ENCODE measurements at regions not wholly inside any gene's neighbourhood (a gene's known extent, or its start where the extent isn't known, plus 50 kb on each side); places are given as distances from the start of the nearest gene placed in this dataset.
A peak's percentile ranks its signal among the peaks of the same experiment; 100 is the strongest.

DNA sequence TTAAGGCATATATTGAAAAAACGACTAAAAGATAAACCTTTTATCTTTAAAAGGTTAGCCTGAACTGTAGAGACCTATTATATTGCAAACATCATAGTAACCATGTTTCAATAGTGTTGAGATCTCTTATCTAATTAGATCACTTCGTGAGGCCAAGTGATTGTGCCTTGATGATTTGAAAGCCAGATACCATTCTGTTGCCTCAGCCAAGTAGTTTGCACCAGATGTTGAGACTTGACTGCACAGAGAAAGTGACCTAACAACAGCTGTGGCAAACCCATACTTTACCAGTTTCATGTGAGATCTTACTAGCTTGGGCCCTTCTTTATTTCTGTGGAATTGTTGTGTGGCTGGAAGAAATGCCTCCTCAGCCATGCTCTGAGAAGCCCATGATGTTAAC lies 717.3 kb downstream of the KCNJ2 start:
- Mint-ChIP-seq H3K27ac (no peak overlapping the region), H3K36me3 (no peaks in the 10 kb centered on the region), H3K9me3 (peaks cover 3 to 10% (median 7%) of the 10 kb centered on the region in 3 donors), H3K4me3 (no peak overlapping the region), H3K27me3 (no peaks in the 10 kb centered on the region), H3K4me1 (no peaks in the 10 kb centered on the region)

DNA sequence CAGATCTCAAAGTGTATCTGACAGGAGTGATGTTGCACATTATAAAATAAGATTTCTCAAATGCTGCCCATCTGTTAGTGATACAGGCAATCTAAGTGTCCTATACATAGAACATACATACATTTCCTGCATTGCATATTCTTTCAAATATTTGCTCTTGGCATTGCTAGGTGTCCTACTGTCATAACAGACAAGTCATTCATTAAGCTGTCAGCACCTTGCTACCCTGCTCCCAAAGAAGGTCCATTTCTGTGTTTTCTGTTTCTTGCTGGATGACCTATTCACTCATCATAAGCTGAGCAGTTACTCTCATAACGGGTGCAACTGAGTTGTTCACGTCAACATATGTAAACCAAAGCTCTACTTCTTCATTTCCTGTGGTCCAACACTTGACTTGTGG lies 719.0 kb downstream of the KCNJ2 start:
- no peaks in the 10 kb centered on the region for H3K36me3 Mint-ChIP-seq
- peaks cover 3 to 4% (median 3%) of the 10 kb centered on the region in 3 donors for H3K9me3 Mint-ChIP-seq
- no peaks in the 10 kb centered on the region for H3K27me3 Mint-ChIP-seq
- H3K27ac Mint-ChIP-seq, result no peak overlapping the region
- H3K4me3 Mint-ChIP-seq, result no peak overlapping the region
- no peaks in the 10 kb centered on the region for H3K4me1 Mint-ChIP-seq

- no peak overlapping the region for H3K4me3 Mint-ChIP-seq
- H3K27me3 Mint-ChIP-seq, result no peaks in the 10 kb centered on the region
- no peaks in the 10 kb centered on the region for H3K36me3 Mint-ChIP-seq
- no peaks in the 10 kb centered on the region for H3K4me1 Mint-ChIP-seq
- H3K27ac Mint-ChIP-seq, result no peak overlapping the region
- H3K9me3 Mint-ChIP-seq, result peaks cover 0 to 6% (median 4%) of the 10 kb centered on the region in 3 donors
Measured at GRCh38 chr17:70891306-70891705, 722.0 kb downstream of the KCNJ2 start.

DNA sequence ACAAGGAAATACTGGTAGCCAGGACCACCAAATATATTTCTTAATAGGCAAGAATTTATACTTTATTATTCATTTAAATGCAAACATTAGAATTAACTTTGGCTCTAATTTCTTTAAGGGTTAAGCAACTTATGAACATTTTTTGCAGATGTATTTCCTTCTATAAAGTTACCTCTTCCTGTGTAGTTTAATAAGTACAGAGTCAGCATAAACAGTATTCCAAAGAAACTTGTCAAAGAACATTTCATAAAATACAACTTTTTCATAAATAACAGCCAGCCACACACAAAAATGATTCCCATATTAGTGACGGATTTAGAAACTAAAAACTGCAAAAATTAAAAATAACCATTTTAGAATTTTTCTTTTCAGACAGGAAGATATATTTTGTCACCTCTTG lies 723.2 kb downstream of the KCNJ2 start:
- Mint-ChIP-seq H3K27ac (no peak overlapping the region), H3K4me3 (no peak overlapping the region)

DNA sequence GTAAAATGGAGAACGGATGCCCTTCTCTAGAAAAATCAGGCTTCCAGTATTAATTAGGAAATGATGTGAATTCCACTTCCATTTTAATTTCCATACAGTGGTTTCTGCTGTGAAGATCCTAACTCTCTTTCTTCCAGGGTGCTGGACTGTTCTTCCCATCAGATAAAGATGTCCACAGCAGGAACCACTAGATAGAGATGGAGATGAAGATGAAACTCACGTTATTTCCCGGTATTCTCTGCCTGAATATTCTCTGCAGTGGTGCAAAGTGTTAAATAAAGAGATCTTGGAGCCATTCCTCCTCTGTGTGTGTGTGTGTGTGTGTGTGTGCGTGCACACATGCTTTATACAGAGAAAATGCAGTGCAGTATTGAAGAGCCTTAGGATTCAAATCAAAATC lies 727.5 kb downstream of the KCNJ2 start:
- Mint-ChIP-seq H3K27ac (no peak overlapping the region), H3K4me3 (no peak overlapping the region), H3K4me1 (no peaks in the 10 kb centered on the region), H3K36me3 (no peaks in the 10 kb centered on the region), H3K9me3 (peaks cover 6 to 19% (median 7%) of the 10 kb centered on the region in 3 donors), H3K27me3 (no peaks in the 10 kb centered on the region)

More for the DNA sequence above, 723.2 kb downstream of the KCNJ2 start:
- no peaks in the 10 kb centered on the region for H3K27me3 Mint-ChIP-seq
- no peaks in the 10 kb centered on the region for H3K4me1 Mint-ChIP-seq
- H3K9me3 Mint-ChIP-seq, result peaks cover 2 to 6% (median 4%) of the 10 kb centered on the region in 3 donors
- H3K36me3 Mint-ChIP-seq, result no peaks in the 10 kb centered on the region

DNA sequence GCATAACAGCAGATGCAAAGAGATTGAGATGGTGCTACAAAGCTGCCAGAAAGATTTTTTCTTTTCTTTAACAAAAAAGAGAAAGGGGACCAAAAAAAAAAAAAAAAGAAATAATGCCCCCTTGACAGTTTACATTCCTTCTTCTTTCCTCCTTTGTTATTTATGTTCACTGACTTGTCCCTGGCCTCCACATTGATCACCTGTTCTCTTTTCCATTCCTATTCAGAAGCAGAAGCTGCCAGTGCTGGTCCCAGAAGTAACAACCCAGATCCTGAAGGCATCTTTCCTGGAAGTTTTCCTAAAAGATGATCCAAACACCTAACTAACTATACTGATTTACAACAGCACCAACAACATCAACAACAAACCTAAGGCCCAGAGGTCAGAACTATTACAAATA lies 728.1 kb downstream of the KCNJ2 start:
- Mint-ChIP-seq H3K36me3 (no peaks in the 10 kb centered on the region), H3K4me3 (no peak overlapping the region), H3K27me3 (no peaks in the 10 kb centered on the region), H3K27ac (no peak overlapping the region), H3K4me1 (no peaks in the 10 kb centered on the region), H3K9me3 (peaks cover 6 to 22% (median 7%) of the 10 kb centered on the region in 3 donors)

DNA sequence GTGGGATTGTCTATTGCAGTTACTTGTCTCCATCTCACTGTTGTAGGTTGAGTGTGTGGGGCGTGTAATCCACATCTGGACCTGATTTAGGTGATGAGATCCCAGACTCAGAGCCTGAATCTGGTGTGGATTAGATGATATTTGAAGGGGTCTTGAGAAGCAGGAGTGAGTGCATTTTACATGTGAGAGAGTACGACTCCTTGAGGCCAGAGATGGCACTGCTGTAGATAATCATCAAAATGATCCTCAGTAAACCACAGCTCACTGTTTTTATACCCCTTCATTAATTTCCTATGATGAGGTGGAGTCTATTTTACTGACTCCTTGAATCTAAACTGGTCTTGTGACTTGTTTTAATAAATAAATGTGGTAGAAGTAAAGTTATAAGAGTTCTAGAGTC lies 732.5 kb downstream of the KCNJ2 start:
- no peaks in the 10 kb centered on the region for H3K36me3 Mint-ChIP-seq
- H3K27ac Mint-ChIP-seq, result no peak overlapping the region
- H3K9me3 Mint-ChIP-seq, result peaks cover 6 to 26% (median 7%) of the 10 kb centered on the region in 3 donors
- no peak overlapping the region for H3K4me3 Mint-ChIP-seq
- no peaks in the 10 kb centered on the region for H3K4me1 Mint-ChIP-seq
- H3K27me3 Mint-ChIP-seq, result no peaks in the 10 kb centered on the region

- H3K27me3 Mint-ChIP-seq, result no peaks in the 10 kb centered on the region
- no peaks in the 10 kb centered on the region for H3K36me3 Mint-ChIP-seq
- H3K9me3 Mint-ChIP-seq, result peaks cover 1 to 21% (median 7%) of the 10 kb centered on the region in 3 donors
- no peak overlapping the region for H3K4me3 Mint-ChIP-seq
- H3K27ac Mint-ChIP-seq, result no peak overlapping the region
- H3K4me1 Mint-ChIP-seq, result no peaks in the 10 kb centered on the region
Measured at GRCh38 chr17:70905796-70906195, 736.5 kb downstream of the KCNJ2 start.

- Mint-ChIP-seq H3K9me3 (peaks cover 1 to 20% (median 7%) of the 10 kb centered on the region in 3 donors), H3K27ac (no peak overlapping the region), H3K36me3 (no peaks in the 10 kb centered on the region), H3K27me3 (no peaks in the 10 kb centered on the region), H3K4me1 (no peaks in the 10 kb centered on the region), H3K4me3 (no peak overlapping the region)
Measured at GRCh38 chr17:70906808-70907207, 737.5 kb downstream of the KCNJ2 start.

GRCh38 chr17:70912716-70913485 lies 743.6 kb downstream of the KCNJ2 start:
- H3K4me1 Mint-ChIP-seq, result no peaks in the 10 kb centered on the region

GRCh38 chr17:70916469-70916868 lies 747.1 kb downstream of the KCNJ2 start:
- no peaks in the 10 kb centered on the region for H3K4me1 Mint-ChIP-seq
- peak overlapping the region in 1 of 4 donors; percentile 11 for H3K4me3 Mint-ChIP-seq
- no peaks in the 10 kb centered on the region for H3K36me3 Mint-ChIP-seq
- H3K27ac Mint-ChIP-seq, result no peak overlapping the region
- no peaks in the 10 kb centered on the region for H3K27me3 Mint-ChIP-seq
- peaks cover 4 to 30% (median 10%) of the 10 kb centered on the region in 3 donors for H3K9me3 Mint-ChIP-seq

More at GRCh38 chr17:70912716-70913485, 743.6 kb downstream of the KCNJ2 start:
- H3K27ac Mint-ChIP-seq, result no peak overlapping the region
- H3K27me3 Mint-ChIP-seq, result no peaks in the 10 kb centered on the region
- no peak overlapping the region for H3K4me3 Mint-ChIP-seq
- H3K9me3 Mint-ChIP-seq, result peaks cover 3 to 25% (median 6%) of the 10 kb centered on the region in 3 donors
- no peaks in the 10 kb centered on the region for H3K36me3 Mint-ChIP-seq

DNA sequence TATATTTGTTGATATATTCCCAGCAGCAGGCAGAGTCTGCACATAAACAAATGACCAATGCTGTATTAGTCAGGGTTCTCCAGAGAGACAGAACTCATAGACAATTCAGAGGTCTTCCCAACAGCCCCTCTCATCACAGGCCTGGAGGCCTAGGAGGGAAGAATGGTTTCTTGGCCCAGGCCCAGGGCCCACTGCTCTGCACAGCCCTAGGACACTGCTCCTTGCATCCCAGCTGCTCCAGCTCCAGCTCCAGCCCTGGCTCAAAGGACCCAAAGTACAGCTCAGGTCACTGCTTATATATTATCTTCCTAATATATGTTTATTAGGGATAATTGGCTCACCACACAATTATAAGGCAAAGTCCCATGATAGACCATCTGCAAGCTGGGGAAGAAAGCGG lies 749.9 kb downstream of the KCNJ2 start:
- H3K27me3 Mint-ChIP-seq, result no peaks in the 10 kb centered on the region
- H3K9me3 Mint-ChIP-seq, result peaks cover 4 to 30% (median 10%) of the 10 kb centered on the region in 3 donors

DNA sequence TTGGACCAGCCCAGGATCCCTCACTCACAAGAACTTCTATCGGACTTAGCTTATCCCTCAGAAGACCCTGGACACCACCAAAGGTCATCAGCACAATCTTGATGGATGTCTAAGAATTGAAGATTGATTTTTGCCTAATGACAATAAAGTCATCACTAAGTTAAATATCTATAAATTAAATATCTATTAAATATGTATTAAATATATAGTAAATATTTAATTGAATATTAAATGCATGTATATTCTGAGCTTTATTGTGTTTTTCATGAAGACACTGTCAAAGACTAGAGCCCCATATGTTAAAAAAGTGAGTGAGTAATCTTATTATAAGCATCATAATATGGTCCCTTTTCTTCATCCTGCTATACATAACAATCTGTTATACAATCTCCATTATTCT lies 751.1 kb downstream of the KCNJ2 start:
- no peaks in the 10 kb centered on the region for H3K27me3 Mint-ChIP-seq
- H3K9me3 Mint-ChIP-seq, result peaks cover 8 to 30% (median 13%) of the 10 kb centered on the region in 3 donors
- no peaks in the 10 kb centered on the region for H3K36me3 Mint-ChIP-seq
- no peak overlapping the region for H3K27ac Mint-ChIP-seq
- H3K4me3 Mint-ChIP-seq, result no peak overlapping the region
- no peaks in the 10 kb centered on the region for H3K4me1 Mint-ChIP-seq

More for the DNA sequence above, 749.9 kb downstream of the KCNJ2 start:
- no peaks in the 10 kb centered on the region for H3K36me3 Mint-ChIP-seq
- H3K27ac Mint-ChIP-seq, result no peak overlapping the region
- no peak overlapping the region for H3K4me3 Mint-ChIP-seq
- H3K4me1 Mint-ChIP-seq, result no peaks in the 10 kb centered on the region

DNA sequence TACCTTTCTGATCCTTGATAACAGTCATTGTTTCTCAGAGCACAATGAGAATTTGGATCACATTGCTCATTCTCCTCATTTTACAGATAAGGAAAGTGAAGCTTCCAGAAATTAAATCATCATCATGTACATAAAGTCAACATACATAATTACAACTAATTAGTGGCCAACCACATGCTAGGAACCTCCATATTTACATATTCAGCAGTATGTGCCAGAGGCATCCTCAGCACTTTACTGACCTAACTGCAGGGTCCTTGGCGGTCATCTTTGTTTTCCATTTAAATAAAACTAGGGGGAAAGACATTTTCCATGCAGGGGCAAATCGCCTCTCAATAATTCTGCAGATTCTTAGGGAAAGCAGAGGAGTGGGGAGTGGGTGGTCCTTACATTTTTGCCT lies 752.9 kb downstream of the KCNJ2 start:
- Mint-ChIP-seq H3K4me1 (no peaks in the 10 kb centered on the region), H3K4me3 (no peak overlapping the region), H3K27me3 (no peaks in the 10 kb centered on the region), H3K27ac (no peak overlapping the region), H3K36me3 (no peaks in the 10 kb centered on the region), H3K9me3 (peaks cover 4 to 19% (median 18%) of the 10 kb centered on the region in 3 donors)

DNA sequence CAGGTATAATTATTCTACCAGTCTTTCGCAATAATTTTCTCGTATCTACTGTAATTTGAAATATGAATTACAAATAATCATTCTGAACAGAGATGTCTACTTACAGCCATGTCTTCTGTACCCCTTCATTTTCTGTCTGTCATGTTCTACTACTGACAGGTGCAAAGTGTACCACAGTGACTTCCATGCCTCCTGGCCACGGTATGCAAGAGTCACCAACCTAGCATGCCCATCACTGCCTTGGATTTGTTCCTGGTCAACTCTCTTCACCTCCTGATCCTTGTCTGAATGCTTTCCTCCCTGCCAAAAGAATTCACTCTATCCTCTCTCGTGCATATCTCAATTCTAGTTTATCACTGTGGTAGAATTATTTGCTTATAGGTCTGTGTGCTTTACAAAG lies 755.4 kb downstream of the KCNJ2 start:
- Mint-ChIP-seq H3K9me3 (peaks cover 5 to 12% (median 7%) of the 10 kb centered on the region in 3 donors), H3K4me1 (no peaks in the 10 kb centered on the region), H3K27ac (no peak overlapping the region), H3K27me3 (no peaks in the 10 kb centered on the region), H3K4me3 (no peak overlapping the region), H3K36me3 (no peaks in the 10 kb centered on the region)

DNA sequence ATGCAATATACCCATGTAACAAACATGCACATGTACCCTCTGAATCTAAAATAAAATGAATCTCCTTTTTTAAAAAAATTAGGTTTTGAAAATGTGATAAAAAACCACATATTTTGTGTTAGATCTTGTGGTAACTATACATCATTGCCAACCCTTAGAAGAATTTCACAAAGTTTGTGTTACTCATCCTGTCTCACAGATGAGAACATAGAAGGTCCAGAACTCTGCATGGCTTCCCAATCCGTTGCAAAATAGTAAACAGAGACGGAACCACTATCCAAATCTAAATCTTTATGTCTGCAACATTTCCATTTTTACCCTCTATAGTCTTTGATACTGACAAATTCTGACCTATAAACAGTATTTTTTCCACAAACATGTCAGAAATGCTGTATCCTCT lies 759.9 kb downstream of the KCNJ2 start:
- H3K4me3 Mint-ChIP-seq, result no peak overlapping the region
- H3K27ac Mint-ChIP-seq, result no peak overlapping the region
- H3K4me1 Mint-ChIP-seq, result no peaks in the 10 kb centered on the region
- H3K27me3 Mint-ChIP-seq, result no peaks in the 10 kb centered on the region
- no peaks in the 10 kb centered on the region for H3K36me3 Mint-ChIP-seq
- peaks cover 0 to 12% (median 7%) of the 10 kb centered on the region in 3 donors for H3K9me3 Mint-ChIP-seq

All from IgD-negative memory B cell (primary cell).